Renal pelvis (tissue), 1 donor: ENCODE measurements at regions not wholly inside any gene's neighbourhood (a gene's known extent, or its start where the extent isn't known, plus 50 kb on each side); places are given as distances from the start of the nearest gene placed in this dataset.
"Not testable (repeated sequence)": the region's sequence is repeated elsewhere in the genome, so short reads cannot be mapped to it uniquely, and the experiment has no call there.

Source experiments
- DNase-seq: peaks from one replicate; pipeline ENCODE4 v3.0.0-alpha.2; 2013

GRCh38 chr2:52294628-52295027 is 1262.7 kb upstream of the NRXN1 start:
- no peak for DNase-seq

GRCh38 chr2:52292801-52293200 is 1260.9 kb upstream of the NRXN1 start:
- no peak for DNase-seq

DNA sequence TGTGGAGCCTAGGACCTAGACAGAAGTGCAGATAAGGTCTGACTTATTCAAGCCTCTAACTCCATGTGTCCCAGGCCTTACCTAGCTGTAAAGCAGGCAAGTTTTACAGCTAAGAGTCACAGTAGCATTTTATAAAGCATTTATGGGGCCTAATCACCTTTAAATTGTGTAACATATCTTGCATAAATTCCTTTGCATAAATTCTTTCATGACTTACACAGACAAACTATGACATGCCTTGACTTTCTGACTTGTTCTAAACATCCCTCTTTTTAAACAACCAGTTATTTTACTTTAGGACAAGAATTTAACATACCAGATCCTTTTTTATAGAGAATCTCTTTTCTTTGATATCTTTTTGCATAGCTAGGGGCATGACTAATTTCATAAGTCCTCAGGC is 1257.8 kb upstream of the NRXN1 start:
- DNase-seq = no peak

DNA sequence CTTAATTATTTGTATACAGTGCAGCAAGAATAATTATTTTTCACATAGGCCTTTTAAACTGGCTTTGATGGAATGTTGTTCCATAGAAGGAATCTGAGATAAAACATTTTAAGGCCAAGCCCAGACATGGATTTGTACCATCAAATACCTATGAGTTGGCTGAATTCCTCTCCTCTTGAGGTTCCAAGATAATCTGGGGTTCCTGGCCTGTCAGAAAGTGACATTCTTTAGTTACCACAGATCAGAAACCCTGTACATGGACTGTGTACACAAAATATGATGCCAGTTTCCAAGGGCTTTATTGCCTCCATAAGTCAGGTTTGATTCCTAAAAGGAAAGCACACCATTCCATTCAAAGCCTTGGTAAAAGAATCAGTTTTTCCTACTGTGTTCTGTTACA is 1256.7 kb upstream of the NRXN1 start:
- DNase-seq = no peak

DNA sequence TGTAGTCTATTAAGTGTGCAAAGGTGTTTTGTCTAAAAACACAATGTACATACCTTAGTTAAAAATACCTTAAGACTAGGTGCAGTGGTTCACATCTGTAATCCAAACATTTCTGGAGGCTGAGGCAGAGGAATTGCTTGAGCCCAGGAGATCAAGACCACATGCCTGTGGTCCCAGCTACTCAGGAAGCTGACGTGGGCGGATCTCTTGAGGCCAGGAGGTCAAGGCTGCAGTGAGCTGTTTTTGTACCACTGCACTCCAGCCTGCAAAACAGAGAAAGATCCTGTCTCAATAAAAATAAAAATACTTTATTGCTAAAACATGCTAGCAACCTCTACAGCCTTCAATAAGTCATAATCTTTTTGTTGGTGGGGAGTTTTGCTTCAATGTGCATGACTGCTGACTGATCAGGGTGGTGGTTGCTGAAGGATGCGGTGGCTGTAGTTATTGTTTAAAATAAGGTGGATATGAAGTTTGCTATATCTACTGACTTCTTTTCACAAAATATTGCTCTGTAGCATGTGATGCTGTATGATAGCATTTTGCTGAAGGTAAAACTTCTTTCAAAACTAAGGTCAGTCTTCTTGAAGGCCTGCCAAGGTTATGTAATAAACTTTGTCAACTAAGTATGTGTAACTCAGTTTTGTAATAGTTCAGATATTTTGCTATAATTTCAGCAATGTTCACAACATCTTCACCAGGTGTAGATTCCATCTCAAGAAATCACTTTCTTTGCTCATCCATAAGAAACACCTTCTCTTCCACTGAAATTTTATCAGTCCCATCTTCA is 1238.0 kb upstream of the NRXN1 start:
- DNase-seq = no peak

GRCh38 chr2:52264911-52265310 is 1233.0 kb upstream of the NRXN1 start:
- no peak for DNase-seq

GRCh38 chr2:52264488-52264887 is 1232.6 kb upstream of the NRXN1 start:
- peak; percentile 2 for DNase-seq

GRCh38 chr2:52260904-52261303 is 1229.0 kb upstream of the NRXN1 start:
- DNase-seq = peak; percentile 4

DNA sequence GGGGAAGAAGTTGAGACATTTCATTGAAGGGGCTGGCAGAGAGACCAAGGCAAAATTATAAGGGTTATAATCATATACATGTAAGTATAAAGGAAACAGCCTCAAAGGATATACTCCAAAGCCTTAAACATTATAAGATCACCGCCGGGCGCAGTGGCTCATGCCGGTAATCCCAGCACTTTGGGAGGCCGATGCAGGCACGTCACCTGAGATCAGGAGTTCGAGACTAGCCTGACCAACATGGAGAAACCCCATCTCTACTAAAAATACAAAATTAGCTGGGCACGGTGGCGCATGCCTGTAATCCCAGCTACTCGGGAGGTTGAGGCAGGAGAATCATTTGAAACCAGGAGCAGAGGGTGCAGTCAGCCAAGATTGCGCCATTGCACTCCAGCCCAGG is 1227.0 kb upstream of the NRXN1 start:
- DNase-seq = not testable (repeated sequence)

DNA sequence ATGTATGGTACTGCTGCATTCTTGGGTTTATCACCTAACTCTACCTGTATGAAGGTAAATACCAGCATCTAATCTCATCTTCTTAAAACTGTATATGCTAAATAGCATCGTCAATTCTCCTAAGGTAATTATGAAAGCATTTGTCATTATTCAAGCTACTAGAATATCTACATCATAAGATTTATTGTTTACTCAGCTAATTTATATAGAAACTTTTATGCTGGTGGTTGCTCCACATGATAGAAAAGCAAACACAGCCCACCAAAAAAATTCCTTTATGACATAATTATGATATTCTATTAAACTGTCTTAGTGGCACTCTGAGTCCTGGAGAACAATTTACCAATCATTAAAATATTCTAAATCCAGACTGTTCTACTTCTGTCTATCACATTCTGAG is 1226.1 kb upstream of the NRXN1 start:
- no peak for DNase-seq

DNA sequence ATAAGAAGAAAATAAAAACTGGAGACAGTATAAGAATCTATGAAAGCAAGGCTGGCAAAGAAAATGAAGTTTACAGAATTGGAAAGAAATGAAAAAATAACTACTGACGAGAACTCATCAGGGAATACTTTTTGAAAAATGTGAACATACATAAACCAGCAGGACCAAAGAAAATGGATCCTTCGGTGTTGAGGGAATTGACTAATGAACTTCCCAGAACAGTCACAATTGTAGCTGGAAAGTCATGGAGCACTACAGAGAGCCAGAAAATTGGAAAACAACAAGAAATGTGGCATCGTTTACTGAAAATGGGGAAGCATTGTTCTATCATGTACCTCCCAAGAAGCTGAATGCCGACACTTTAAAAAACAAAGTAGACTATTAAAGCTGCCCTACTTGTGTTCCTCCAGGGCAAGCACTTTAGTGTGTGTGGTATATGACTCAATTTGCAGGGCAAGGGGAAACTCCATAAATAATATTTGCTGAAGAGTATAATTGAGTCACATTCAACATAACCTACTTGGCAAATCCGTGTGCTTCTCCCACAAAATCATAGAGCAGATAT is 1221.6 kb upstream of the NRXN1 start:
- no peak for DNase-seq

DNA sequence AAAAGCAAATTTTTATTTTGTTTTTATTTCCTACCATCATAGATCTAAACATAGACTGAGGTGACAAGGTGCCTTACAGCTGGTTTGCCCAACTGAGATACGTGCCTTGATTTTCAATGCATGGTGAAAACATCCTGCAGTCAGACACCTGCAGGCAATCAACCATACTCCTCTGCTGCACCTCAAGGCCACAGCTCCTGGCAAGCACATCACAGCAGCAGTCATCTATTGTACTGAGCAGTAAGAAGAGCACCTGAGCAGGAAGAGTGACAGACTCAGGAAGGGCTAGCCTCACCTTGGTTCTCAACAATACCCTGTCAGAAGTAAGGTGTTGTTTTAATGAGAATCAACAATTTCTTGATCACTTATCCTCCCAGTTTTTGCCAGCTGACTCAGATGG is 1206.8 kb upstream of the NRXN1 start:
- DNase-seq = no peak

DNA sequence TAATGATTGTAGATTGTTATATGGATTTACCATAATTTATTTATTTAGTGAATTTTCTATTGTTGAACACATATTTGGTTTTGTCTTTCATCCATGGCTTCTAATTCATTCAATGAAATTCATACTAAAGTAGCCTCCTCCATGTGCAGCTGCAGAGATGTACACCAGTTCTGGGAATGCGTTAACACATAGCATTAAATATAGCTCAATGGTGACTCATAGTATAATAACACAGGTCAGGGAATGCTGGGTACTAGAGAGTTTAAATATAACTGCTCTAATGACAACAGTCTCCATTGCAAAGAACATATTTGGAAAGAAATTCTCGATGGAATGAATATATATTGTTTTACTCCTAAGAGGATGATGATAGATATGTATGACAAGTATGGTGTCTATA is 1190.2 kb upstream of the NRXN1 start:
- no peak for DNase-seq

- no peak for DNase-seq
Measured at GRCh38 chr2:52220393-52220792, 1188.5 kb upstream of the NRXN1 start.

GRCh38 chr2:52210611-52211010 is 1178.7 kb upstream of the NRXN1 start:
- no peak for DNase-seq

DNA sequence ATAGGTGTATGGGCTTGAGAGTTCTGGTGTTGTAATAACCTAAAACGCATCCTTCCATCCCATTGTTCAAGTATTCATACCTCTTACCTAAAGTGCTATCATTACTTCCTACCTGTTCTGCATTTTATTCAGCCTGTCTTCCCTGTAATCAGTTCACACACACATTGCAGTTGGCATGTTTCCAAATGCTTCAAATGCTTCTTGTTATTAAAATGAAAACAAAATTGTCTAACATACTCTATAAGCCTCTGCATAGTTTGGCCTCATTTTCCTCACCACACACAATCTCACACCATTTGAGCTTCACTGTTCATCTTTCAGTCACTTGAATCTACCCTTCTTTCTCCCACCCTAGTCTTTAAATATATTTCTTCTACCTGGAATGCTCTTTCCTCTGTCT is 1178.2 kb upstream of the NRXN1 start:
- DNase-seq = no peak

DNA sequence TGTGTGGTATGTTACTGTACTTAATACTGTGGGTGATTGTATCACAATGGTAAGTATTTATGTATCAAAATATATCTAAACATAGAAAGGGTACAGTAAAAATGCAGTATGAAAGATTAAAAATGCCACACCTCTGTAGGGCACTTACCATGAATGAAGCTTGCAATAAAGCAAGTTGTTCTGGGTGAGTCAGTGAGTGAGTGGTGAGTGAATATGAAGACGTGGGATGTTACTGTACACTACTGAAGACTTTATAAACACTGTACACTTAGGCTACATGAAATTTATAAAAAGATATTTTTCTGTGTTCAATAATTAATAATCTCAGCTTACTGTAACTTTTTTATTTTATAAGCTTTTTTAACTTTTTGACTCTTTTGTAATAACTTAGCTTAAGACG is 1162.4 kb upstream of the NRXN1 start:
- DNase-seq = no peak

DNA sequence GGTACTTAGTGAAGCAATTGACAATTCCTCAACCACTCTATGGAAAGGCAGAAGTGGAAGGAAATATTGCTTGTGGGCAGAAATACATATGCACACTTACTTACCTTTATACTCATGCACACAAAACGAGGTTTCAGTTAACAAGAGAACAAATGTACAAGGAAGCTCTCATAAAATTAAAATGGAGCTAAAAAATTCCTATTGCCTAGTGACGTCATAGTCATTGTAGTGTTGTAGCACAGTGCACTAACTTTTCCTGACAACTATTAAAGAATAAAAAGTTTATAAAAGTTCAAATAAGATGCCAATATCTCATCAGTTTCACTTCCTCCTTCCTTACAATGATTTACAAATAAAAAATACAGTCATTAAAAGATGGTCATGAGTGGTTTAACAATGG is 1161.9 kb upstream of the NRXN1 start:
- no peak for DNase-seq

GRCh38 chr2:52192656-52193055 is 1160.7 kb upstream of the NRXN1 start:
- no peak for DNase-seq

GRCh38 chr2:52181080-52181479 is 1149.1 kb upstream of the NRXN1 start:
- no peak for DNase-seq

DNA sequence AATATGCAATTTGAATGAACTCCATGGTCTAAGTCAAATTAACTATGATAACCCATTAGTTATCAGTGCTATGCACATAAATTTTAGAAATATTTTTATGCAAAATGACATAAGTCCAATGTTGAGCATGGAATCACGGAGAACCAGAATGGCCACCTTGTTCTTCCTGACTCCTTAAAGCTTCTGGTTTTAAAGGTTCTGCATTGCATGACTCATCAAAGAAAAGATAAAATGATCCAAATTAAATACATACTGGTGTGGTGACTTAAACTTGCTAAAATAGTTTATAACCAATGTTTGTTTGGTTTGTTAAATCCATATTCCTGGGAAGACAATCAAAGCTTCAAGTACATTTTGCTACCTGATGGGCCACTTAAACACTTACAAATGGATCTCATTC is 1146.9 kb upstream of the NRXN1 start:
- no peak for DNase-seq

GRCh38 chr2:52145005-52145404 is 1113.1 kb upstream of the NRXN1 start:
- no peak for DNase-seq

DNA sequence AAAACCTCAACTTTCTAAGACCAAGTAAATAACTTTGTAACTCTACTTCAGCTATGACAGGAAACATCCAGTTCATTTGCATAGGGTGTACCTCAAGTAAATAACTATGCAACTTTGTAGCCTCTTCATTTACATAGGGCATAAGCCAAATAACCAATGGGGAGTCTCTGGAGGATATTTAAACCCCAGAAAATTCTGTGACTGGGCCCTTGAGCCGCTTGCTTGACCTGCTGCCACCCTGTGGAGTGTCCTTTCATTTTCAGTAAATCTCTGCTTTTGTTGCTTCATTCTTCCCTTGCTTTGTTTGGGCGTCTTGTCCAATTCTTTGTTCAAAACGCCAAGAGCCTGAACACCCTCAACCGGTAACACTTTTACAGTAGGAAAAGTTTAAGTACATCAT is 1112.7 kb upstream of the NRXN1 start:
- no peak for DNase-seq

GRCh38 chr2:52141076-52141475 is 1109.1 kb upstream of the NRXN1 start:
- no peak for DNase-seq
